GM12874 (cell line): ENCODE measurements at regions not wholly inside any gene's neighbourhood (a gene's known extent, or its start where the extent isn't known, plus 50 kb on each side); places are given as distances from the start of the nearest gene placed in this dataset.

ENCODE experiments used
- TF ChIP-seq, protein P1 (sequence below): IDR thresholded peaks from 2 replicates; pipeline ENCODE4 v1.5.1; 2011; ENCODE audit warnings: low read depth, mild to moderate bottlenecking, control low read depth, low read length, moderate library complexity; ENCODE audit not compliant: insufficient read depth

DNA sequence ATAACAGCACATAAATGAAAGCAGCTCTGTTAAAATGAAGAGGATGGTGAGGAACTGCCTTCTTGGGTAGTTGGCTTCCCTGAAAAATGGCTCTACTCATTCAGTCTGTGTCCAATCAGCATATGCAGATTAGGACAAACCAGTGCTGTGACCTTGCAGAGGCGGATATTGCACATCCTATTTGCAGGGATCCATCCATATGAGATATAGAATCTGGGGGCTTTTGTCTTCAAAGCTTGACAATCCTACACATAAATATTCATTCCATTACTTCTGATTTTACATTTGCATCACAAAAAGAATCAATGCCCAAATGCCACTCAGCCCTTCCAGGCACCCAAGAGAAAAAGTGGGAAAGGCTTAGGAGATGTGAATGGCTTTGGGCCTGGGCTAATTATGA, 383.7 kb downstream of the EMP1 start:
- TF ChIP-seq, protein P1, sequence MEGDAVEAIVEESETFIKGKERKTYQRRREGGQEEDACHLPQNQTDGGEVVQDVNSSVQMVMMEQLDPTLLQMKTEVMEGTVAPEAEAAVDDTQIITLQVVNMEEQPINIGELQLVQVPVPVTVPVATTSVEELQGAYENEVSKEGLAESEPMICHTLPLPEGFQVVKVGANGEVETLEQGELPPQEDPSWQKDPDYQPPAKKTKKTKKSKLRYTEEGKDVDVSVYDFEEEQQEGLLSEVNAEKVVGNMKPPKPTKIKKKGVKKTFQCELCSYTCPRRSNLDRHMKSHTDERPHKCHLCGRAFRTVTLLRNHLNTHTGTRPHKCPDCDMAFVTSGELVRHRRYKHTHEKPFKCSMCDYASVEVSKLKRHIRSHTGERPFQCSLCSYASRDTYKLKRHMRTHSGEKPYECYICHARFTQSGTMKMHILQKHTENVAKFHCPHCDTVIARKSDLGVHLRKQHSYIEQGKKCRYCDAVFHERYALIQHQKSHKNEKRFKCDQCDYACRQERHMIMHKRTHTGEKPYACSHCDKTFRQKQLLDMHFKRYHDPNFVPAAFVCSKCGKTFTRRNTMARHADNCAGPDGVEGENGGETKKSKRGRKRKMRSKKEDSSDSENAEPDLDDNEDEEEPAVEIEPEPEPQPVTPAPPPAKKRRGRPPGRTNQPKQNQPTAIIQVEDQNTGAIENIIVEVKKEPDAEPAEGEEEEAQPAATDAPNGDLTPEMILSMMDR, result no peak

- TF ChIP-seq, protein P1, result no peak
Measured at GRCh38 chr12:13576935-13577500, 380.5 kb downstream of the EMP1 start.

GRCh38 chr12:13573698-13574321, 377.3 kb downstream of the EMP1 start:
- TF ChIP-seq, protein P1, result no peak

DNA sequence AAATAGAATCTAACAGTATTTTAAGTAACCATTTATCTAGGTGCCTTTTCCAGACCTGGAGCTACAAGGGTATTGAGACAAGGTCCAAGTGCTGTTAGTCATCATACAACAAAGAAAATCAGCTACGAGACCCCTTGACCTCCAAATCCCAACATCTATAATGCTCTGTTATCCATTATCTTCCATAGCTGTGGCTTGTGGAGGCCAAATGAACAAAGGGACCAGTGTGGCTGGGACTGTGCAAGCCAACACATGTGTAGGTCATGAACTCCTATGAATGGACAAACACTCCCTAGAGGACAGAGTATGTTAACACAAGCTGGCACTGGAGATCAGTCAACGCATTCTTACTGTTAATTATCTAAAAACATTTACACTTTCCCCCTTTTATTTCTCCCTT, 374.5 kb downstream of the EMP1 start:
- TF ChIP-seq, protein P1, result no peak

DNA sequence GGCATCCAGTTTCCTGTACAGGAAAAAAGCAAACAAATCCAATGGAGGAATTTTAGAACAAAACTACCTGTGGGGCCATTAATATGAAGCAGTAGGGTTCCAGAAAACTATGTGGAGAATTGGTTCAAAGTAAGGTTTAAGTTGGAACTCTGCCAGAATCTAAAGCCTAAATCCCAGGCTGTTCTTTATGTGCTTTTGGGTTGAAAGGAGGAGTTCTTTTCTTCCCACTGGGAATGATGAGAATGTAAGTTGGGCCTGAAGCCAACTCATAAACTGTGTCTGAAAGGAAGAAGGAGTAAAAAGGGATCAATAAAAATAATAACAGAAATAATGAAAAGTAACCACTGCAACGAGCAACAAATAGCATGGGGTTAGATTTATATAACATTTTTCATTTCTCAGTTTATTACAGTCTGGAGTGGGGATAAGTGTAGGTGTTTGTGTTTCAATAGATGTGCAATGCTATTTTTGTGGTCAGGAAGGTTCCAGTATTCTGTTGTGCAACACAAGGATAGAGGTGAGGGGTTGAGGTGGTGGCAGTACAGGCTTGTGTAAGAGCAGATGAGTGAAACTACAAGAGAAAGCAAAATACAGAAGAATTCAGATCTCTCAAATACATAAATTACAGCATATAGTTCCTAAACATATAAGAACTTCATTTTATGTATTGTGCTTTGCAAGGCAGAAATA, 373.6 kb downstream of the EMP1 start:
- TF ChIP-seq, protein P1, result no peak

- TF ChIP-seq, protein P1, result no peak
Measured at GRCh38 chr12:13566292-13566691, 369.8 kb downstream of the EMP1 start.

- TF ChIP-seq, protein P1, result no peak
Measured at GRCh38 chr12:13564266-13564810, 367.8 kb downstream of the EMP1 start.
